ENCODE measurements at regions not wholly inside any gene's neighbourhood (a gene's known extent, or its start where the extent isn't known, plus 50 kb on each side); places are given as distances from the start of the nearest gene placed in this dataset.

DNA sequence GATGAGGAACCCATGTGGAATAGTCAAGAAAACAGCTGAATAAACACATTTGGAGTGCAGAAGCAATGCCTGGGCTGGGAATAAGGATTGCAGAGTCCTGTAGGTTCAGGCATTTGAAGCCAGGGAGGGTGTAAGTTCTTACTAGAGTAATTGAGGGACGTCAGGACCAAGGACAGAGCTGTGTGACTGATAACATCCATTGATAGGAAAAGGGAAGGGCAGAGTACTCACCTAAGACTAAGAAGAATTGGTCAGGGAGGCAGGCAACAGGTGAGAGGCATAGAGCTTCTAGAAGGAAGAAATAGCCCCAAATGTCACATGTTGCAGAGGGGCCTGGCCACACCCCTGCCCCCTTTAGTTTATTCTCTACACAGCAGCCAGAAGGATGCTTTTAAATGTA lies 79.8 kb upstream of the TMEM132E start:
- Histone ChIP-seq H3K4me2 (ENCODE audit: insufficient read depth, low read length) (no peak overlapping the region), H3K9me3 (replicated peaks; ENCODE audit: control insufficient read depth, insufficient read depth, low read depth, low read length) (no peaks in the 10 kb centered on the region), H3K9ac (ENCODE audit: insufficient read depth in 1 of 2, low read depth in 2 of 2, low read length in 2 of 2) (no peak overlapping the region), H3K4me1 (replicated peaks in 1 of 2; ENCODE audit: control insufficient read depth in 2 of 2, insufficient read depth in 2 of 2, low read length in 2 of 2) (no peaks in the 10 kb centered on the region), H3K27ac (ENCODE audit: extremely low read depth, low read depth, low read length) (no peak overlapping the region), H3K27me3 (ENCODE audit: control insufficient read depth in 2 of 2, insufficient read depth in 2 of 2, low read length in 2 of 2) (no peaks in the 10 kb centered on the region; a peak in 1 of 5 replicates), H3K36me3 (ENCODE audit: control insufficient read depth, insufficient read depth, low read length) (no peaks in the 10 kb centered on the region), H3K4me3 (no peak overlapping the region), H4K20me1 (replicated peaks; ENCODE audit: control insufficient read depth, insufficient read depth, low read length) (peaks cover 3% of the 10 kb centered on the region; the same call in 1 of the 2 replicates), H2AFZ (ENCODE audit: low read depth, low read length) (no peak overlapping the region), H3K9me1 (ENCODE audit: control insufficient read depth, insufficient read depth, low read length) (no peaks in the 10 kb centered on the region), H3K79me2 (ENCODE audit: control insufficient read depth, insufficient read depth, low read length) (no peaks in the 10 kb centered on the region)
- DNase-seq (ENCODE audit: extremely low read depth in 1 of 4, low spot score in 3 of 4), result peak; percentile 14 to 34 (median 18)
- FAIRE-seq, result no peak
- BruUV-seq (replicated peaks), result no TSS peak
- ChIA-PET CTCF (ENCODE audit: low intra/inter-chr PET ratio) (no interaction called here), POLR2A (interaction anchor here (0.6 kb wide), 1 partner anchor 757 kb away, joined by 3 read pairs; no protein-coding TSS in a partner anchor)
- WGBS (ENCODE audit: insufficient coverage, low coverage, missing lambda C conversion rate), result 0% methylated on average over 1 of the region's 1 CpG
- peak; percentile 52; the same call in 1 of the 3 replicates for ATAC-seq
- intact Hi-C loops (cut with micrococcal nuclease), result no loop called here
- in situ Hi-C loops (cut with MboI), result no loop called here
- TF ChIP-seq CREB1 (IDR thresholded peaks at IDR 0.05) (no peak), CREB1 (CRISPR knock-in tag; IDR thresholded peaks at IDR 0.05) (no peak), EHMT2 (IDR thresholded peaks at IDR 0.05) (peak; percentile 96), ZNF143 (CRISPR knock-in tag; IDR thresholded peaks at IDR 0.05) (no peak), SREBF1 (IDR thresholded peaks at IDR 0.05; ENCODE audit: borderline replicate concordance, low read depth, low read length) (no peak), ZFP91 (CRISPR knock-in tag; IDR thresholded peaks at IDR 0.05) (no peak), ZNF695 (CRISPR knock-in tag; IDR thresholded peaks at IDR 0.05) (no peak), RBM14 (IDR thresholded peaks at IDR 0.05; ENCODE audit: borderline replicate concordance, insufficient read depth, low read depth, low read length) (no peak), ZNF644 (tag; IDR thresholded peaks at IDR 0.05; ENCODE audit: low read depth) (0 out of 2 replicates have a peak, but pooled peaks have one; percentile 55), NELFE (IDR thresholded peaks at IDR 0.05; ENCODE audit: insufficient read depth, insufficient read length) (no peak), HIVEP1 (CRISPR knock-in tag; IDR thresholded peaks at IDR 0.05) (no peak), ETV6 (IDR thresholded peaks at IDR 0.05; ENCODE audit: borderline replicate concordance in 1 of 2, low read depth in 2 of 2, low read length in 1 of 2) (no peak), ETV6 (CRISPR knock-in tag; IDR thresholded peaks at IDR 0.05; ENCODE audit: borderline replicate concordance) (no peak)
- TF ChIP-seq, protein P1, sequence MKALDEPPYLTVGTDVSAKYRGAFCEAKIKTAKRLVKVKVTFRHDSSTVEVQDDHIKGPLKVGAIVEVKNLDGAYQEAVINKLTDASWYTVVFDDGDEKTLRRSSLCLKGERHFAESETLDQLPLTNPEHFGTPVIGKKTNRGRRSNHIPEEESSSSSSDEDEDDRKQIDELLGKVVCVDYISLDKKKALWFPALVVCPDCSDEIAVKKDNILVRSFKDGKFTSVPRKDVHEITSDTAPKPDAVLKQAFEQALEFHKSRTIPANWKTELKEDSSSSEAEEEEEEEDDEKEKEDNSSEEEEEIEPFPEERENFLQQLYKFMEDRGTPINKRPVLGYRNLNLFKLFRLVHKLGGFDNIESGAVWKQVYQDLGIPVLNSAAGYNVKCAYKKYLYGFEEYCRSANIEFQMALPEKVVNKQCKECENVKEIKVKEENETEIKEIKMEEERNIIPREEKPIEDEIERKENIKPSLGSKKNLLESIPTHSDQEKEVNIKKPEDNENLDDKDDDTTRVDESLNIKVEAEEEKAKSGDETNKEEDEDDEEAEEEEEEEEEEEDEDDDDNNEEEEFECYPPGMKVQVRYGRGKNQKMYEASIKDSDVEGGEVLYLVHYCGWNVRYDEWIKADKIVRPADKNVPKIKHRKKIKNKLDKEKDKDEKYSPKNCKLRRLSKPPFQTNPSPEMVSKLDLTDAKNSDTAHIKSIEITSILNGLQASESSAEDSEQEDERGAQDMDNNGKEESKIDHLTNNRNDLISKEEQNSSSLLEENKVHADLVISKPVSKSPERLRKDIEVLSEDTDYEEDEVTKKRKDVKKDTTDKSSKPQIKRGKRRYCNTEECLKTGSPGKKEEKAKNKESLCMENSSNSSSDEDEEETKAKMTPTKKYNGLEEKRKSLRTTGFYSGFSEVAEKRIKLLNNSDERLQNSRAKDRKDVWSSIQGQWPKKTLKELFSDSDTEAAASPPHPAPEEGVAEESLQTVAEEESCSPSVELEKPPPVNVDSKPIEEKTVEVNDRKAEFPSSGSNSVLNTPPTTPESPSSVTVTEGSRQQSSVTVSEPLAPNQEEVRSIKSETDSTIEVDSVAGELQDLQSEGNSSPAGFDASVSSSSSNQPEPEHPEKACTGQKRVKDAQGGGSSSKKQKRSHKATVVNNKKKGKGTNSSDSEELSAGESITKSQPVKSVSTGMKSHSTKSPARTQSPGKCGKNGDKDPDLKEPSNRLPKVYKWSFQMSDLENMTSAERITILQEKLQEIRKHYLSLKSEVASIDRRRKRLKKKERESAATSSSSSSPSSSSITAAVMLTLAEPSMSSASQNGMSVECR (CRISPR knock-in tag; IDR thresholded peaks at IDR 0.05), result no peak
